Mesenchymal stem cell (in vitro differentiated cells and primary cell): ENCODE measurements at regions not wholly inside any gene's neighbourhood (a gene's known extent, or its start where the extent isn't known, plus 50 kb on each side); places are given as distances from the start of the nearest gene placed in this dataset.

Source experiments
- DNase-seq: peaks from one replicate; pipeline ENCODE4 v3.0.0-alpha.2; 2013
- H2AFZ ChIP-seq: one replicate; pipeline ENCODE4 v1.6.1; 2013; ENCODE audit warnings: low read depth, mild to moderate bottlenecking, control low read depth, inconsistent platforms, low read length, moderate library complexity
- H2AK5ac ChIP-seq: 2 replicates; pipeline ENCODE4 v1.6.1; 2013; ENCODE audit warnings: low read length, moderate library complexity, mild to moderate bottlenecking, inconsistent platforms; ENCODE audit not compliant: severe bottlenecking
- H2BK120ac ChIP-seq: one replicate; pipeline ENCODE4 v1.6.1; 2013; ENCODE audit warnings: low read depth, mild to moderate bottlenecking, inconsistent platforms, low read length, moderate library complexity
- H2BK12ac ChIP-seq, 2 experiments: one replicate each; pipeline ENCODE4 v1.6.1; 2013; ENCODE audit warnings: inconsistent platforms in 2 of 2, low read length in 2 of 2, mild to moderate bottlenecking in 2 of 2, moderate library complexity in 2 of 2, control low read depth in 1 of 2
- H2BK15ac ChIP-seq: one replicate; pipeline ENCODE4 v1.6.1; 2013; ENCODE audit warnings: mild to moderate bottlenecking, low read depth, inconsistent platforms; ENCODE audit not compliant: poor library complexity, severe bottlenecking
- H2BK5ac ChIP-seq: 2 replicates; pipeline ENCODE4 v1.6.1; 2013; ENCODE audit warnings: low read depth, mild to moderate bottlenecking, low read length, control low read depth, inconsistent platforms; ENCODE audit not compliant: poor library complexity, severe bottlenecking
- H3K14ac ChIP-seq, 2 experiments: one replicate each; pipeline ENCODE4 v1.6.1; 2013; ENCODE audit warnings: inconsistent platforms in 2 of 2, low read length in 2 of 2, control low read depth in 1 of 2, mild to moderate bottlenecking in 1 of 2, moderate library complexity in 1 of 2
- H3K18ac ChIP-seq, 2 experiments: one replicate each; pipeline ENCODE4 v1.6.1; 2013; ENCODE audit warnings: inconsistent platforms in 2 of 2, low read length in 2 of 2, control low read depth in 1 of 2, low read depth in 1 of 2, mild to moderate bottlenecking in 1 of 2
- H3K23ac ChIP-seq, 2 experiments: one replicate each; pipeline ENCODE4 v1.6.1; 2013; ENCODE audit warnings: inconsistent platforms in 2 of 2, low read length in 2 of 2, mild to moderate bottlenecking in 2 of 2, moderate library complexity in 2 of 2, control low read depth in 1 of 2
- H3K27ac ChIP-seq: 2 replicates; pipeline ENCODE4 v1.5.1; 2013; ENCODE audit warnings: mild to moderate bottlenecking, moderate library complexity, low read length, control low read depth, inconsistent platforms; ENCODE audit not compliant: poor library complexity, severe bottlenecking
- H3K27me3 ChIP-seq, 2 experiments: 2 replicates each; pipeline versions ENCODE4 v1.6.1 to v1.7.0; 2013; ENCODE audit warnings: low read length in 2 of 2, mild to moderate bottlenecking in 2 of 2, moderate library complexity in 2 of 2, control low read depth in 1 of 2, inconsistent platforms in 1 of 2; ENCODE audit not compliant: control insufficient read depth in 1 of 2, insufficient read depth in 1 of 2
- H3K36me3 ChIP-seq, 2 experiments: 2 replicates each; pipeline versions ENCODE4 v1.6.1 to v1.7.0; 2013; ENCODE audit warnings: low read length in 2 of 2, control low read depth in 1 of 2, inconsistent platforms in 1 of 2, low read depth in 1 of 2, mild to moderate bottlenecking in 1 of 2; ENCODE audit not compliant: insufficient read depth in 2 of 2, control insufficient read depth in 1 of 2
- H3K4ac ChIP-seq, 2 experiments: one replicate each; pipeline ENCODE4 v1.6.1; 2013; ENCODE audit warnings: inconsistent platforms in 2 of 2, low read length in 2 of 2, mild to moderate bottlenecking in 2 of 2, moderate library complexity in 2 of 2, control low read depth in 1 of 2, low read depth in 1 of 2
- H3K4me1 ChIP-seq: 2 replicates; pipeline ENCODE4 v1.6.1; 2013; ENCODE audit warnings: low read depth, low read length, control low read depth; ENCODE audit not compliant: control insufficient read depth, insufficient read depth
- H3K4me2 ChIP-seq: 2 replicates; pipeline ENCODE4 v1.6.1; 2013; ENCODE audit warnings: low read length, mild to moderate bottlenecking, inconsistent platforms; ENCODE audit not compliant: poor library complexity, severe bottlenecking
- H3K4me3 ChIP-seq, 2 experiments: 2 replicates each; pipeline versions ENCODE4 v1.5.1 to v1.7.0; 2013; ENCODE audit warnings: low read length in 2 of 2, mild to moderate bottlenecking in 2 of 2, control low read depth in 1 of 2, low read depth in 1 of 2; ENCODE audit not compliant: insufficient read depth in 1 of 2
- H3K79me1 ChIP-seq: replicated peaks from 2 replicates; pipeline ENCODE4 v1.6.1; 2013; ENCODE audit warnings: mild to moderate bottlenecking, control low read depth, low read length, inconsistent platforms; ENCODE audit not compliant: poor library complexity, severe bottlenecking
- H3K9ac ChIP-seq: 2 replicates; pipeline ENCODE4 v1.7.0; 2013; ENCODE audit warnings: mild to moderate bottlenecking, low read length, moderate library complexity
- H3K9me3 ChIP-seq: 2 replicates; pipeline ENCODE4 v1.7.0; 2013; ENCODE audit warnings: mild to moderate bottlenecking, low read length; ENCODE audit not compliant: control insufficient read depth
- H4K8ac ChIP-seq: one replicate; pipeline ENCODE4 v1.6.1; 2013; ENCODE audit warnings: inconsistent platforms, mild to moderate bottlenecking, low read length, moderate library complexity
- H4K91ac ChIP-seq: one replicate; pipeline ENCODE4 v1.6.1; 2013; ENCODE audit warnings: mild to moderate bottlenecking, low read length, inconsistent platforms
- whole genome bisulfite sequencing: methylation state at CpG from one replicate; pipeline ENCODE4 v1.1.7; 2013; ENCODE audit warnings: mixed read lengths; 5-methylcytosine and 5-hydroxymethylcytosine counted together

GRCh38 chr3:124217542-124217941, 225.6 kb upstream of the ROPN1 start:
- H3K4me1 ChIP-seq = no peaks in the 10 kb centered on the region
- no peak overlapping the region for H2BK5ac ChIP-seq
- H3K36me3 ChIP-seq = no peaks in the 10 kb centered on the region
- no peak overlapping the region for H2BK120ac ChIP-seq
- no peak overlapping the region for H2AK5ac ChIP-seq
- peaks cover 4% of the 10 kb centered on the region for H3K79me1 ChIP-seq
- no peak overlapping the region for H3K4ac ChIP-seq
- no peak overlapping the region for H3K14ac ChIP-seq
- H3K9me3 ChIP-seq = no peaks in the 10 kb centered on the region
- no peak overlapping the region for H3K18ac ChIP-seq
- 27% methylated on average over 3 of the region's 3 CpGs for WGBS
- H2AFZ ChIP-seq = no peak overlapping the region
- no peak overlapping the region for H3K27ac ChIP-seq
- no peak overlapping the region for H3K9ac ChIP-seq
- no peak overlapping the region for H3K4me2 ChIP-seq
- no peak overlapping the region for H2BK12ac ChIP-seq
- DNase-seq = peak; percentile 79
- H3K4me3 ChIP-seq = no peak overlapping the region
- H3K27me3 ChIP-seq = peaks cover 3 to 14% of the 10 kb centered on the region in 2 experiments
- no peak overlapping the region for H4K91ac ChIP-seq
- H2BK15ac ChIP-seq = no peak overlapping the region
- H4K8ac ChIP-seq = no peak overlapping the region
- H3K23ac ChIP-seq = no peak overlapping the region

- H3K23ac ChIP-seq = no peak overlapping the region
- no peak overlapping the region for H2AK5ac ChIP-seq
- H3K79me1 ChIP-seq = peaks cover 4% of the 10 kb centered on the region
- no peak overlapping the region for H3K9ac ChIP-seq
- no peaks in the 10 kb centered on the region for H3K9me3 ChIP-seq
- H2BK5ac ChIP-seq = no peak overlapping the region
- no peak overlapping the region for H3K4ac ChIP-seq
- no peak overlapping the region for H4K91ac ChIP-seq
- H2BK15ac ChIP-seq = no peak overlapping the region
- H3K4me1 ChIP-seq = no peaks in the 10 kb centered on the region
- H3K4me2 ChIP-seq = no peak overlapping the region
- no peak for DNase-seq
- H2BK12ac ChIP-seq = no peak overlapping the region
- H4K8ac ChIP-seq = no peak overlapping the region
- no peak overlapping the region for H2AFZ ChIP-seq
- peaks cover 3 to 4% of the 10 kb centered on the region in 2 experiments for H3K27me3 ChIP-seq
- WGBS = 48% methylated on average over 2 of the region's 2 CpGs
- no peaks in the 10 kb centered on the region for H3K36me3 ChIP-seq
- no peak overlapping the region for H3K4me3 ChIP-seq
- H3K18ac ChIP-seq = no peak overlapping the region
- no peak overlapping the region for H3K27ac ChIP-seq
- no peak overlapping the region for H2BK120ac ChIP-seq
- H3K14ac ChIP-seq = no peak overlapping the region
These were observed 229.5 kb upstream of the ROPN1 start for GRCh38 chr3:124221422-124221821.

DNA sequence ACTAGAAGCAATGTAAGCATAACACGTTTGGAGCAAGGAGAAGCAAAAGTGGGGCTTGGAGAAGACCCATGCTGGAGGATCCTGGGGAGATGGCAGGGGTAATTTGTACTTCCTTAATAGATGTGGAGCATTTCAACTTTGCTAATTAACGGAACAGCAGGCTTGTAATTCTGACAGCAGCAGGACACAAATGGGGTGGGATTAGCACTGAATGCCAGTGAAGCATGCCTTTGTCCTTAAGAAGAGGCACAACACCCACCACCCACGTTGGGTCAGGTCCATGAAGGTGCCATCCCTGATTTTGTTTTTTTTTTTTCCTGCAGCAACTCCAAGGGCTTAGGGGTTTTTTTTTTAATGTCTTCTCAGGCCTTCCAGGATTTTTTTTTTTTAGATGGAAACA, 231.9 kb upstream of the ROPN1 start:
- H2BK12ac ChIP-seq = no peak overlapping the region
- H3K4me2 ChIP-seq = no peak overlapping the region
- H3K23ac ChIP-seq = no peak overlapping the region
- no peak overlapping the region for H3K14ac ChIP-seq
- no peak overlapping the region for H3K27ac ChIP-seq
- no peak for DNase-seq
- no peak overlapping the region for H3K18ac ChIP-seq
- H3K4me1 ChIP-seq = peaks cover 2% of the 10 kb centered on the region
- no peak overlapping the region for H3K4ac ChIP-seq
- H2BK15ac ChIP-seq = no peak overlapping the region
- no peak overlapping the region for H3K4me3 ChIP-seq
- H2BK120ac ChIP-seq = no peak overlapping the region
- H3K79me1 ChIP-seq = peaks cover 12% of the 10 kb centered on the region
- no peak overlapping the region for H3K9ac ChIP-seq
- 54% methylated on average over 3 of the region's 3 CpGs for WGBS
- no peak overlapping the region for H2AK5ac ChIP-seq
- H2BK5ac ChIP-seq = no peak overlapping the region
- H3K9me3 ChIP-seq = peaks cover 6% of the 10 kb centered on the region
- H3K27me3 ChIP-seq = peaks cover 3 to 8% of the 10 kb centered on the region in 2 experiments
- H3K36me3 ChIP-seq = no peaks in the 10 kb centered on the region
- no peak overlapping the region for H4K8ac ChIP-seq
- H4K91ac ChIP-seq = no peak overlapping the region
- no peak overlapping the region for H2AFZ ChIP-seq

DNA sequence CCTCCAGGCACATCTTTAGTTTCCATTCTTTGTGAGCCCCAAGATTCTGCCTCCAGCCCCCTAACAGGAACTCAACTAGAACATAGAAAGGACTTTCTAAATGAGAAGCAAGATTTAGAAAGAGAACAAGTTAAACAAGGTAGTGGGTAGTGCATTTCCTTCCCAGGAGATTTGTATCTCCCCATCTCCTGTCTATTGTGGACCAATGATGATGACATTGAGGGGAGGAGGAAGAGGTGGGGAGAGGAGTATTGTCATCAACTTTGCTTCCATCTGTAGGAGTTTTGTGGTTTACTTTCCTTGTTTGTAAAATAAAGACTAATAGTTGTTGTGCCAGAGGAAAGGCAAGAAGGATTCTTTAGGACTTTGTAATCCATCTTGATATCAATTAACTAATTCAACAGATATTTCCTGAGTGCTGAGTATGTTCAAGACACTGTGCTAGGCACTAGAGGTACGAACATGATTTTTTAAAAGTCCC, 235.3 kb upstream of the ROPN1 start:
- H3K36me3 ChIP-seq = no peaks in the 10 kb centered on the region
- H3K14ac ChIP-seq = no peak overlapping the region
- peaks cover 8% of the 10 kb centered on the region for H3K9me3 ChIP-seq
- no peak overlapping the region for H3K27ac ChIP-seq
- no peak overlapping the region for H3K9ac ChIP-seq
- no peak overlapping the region for H2BK12ac ChIP-seq
- H4K91ac ChIP-seq = no peak overlapping the region
- peaks cover 2% of the 10 kb centered on the region for H3K4me1 ChIP-seq
- H3K23ac ChIP-seq = no peak overlapping the region
- no peak overlapping the region for H3K4ac ChIP-seq
- 74% methylated on average over 1 of the region's 1 CpG for WGBS
- no peak overlapping the region for H2AK5ac ChIP-seq
- DNase-seq = no peak
- no peak overlapping the region for H3K4me2 ChIP-seq
- no peak overlapping the region for H3K4me3 ChIP-seq
- H2BK5ac ChIP-seq = no peak overlapping the region
- H3K79me1 ChIP-seq = peaks cover 10% of the 10 kb centered on the region
- no peak overlapping the region for H2AFZ ChIP-seq
- H3K27me3 ChIP-seq = peaks cover 4 to 12% of the 10 kb centered on the region in 2 experiments
- H4K8ac ChIP-seq = no peak overlapping the region
- H2BK120ac ChIP-seq = no peak overlapping the region
- H2BK15ac ChIP-seq = no peak overlapping the region
- H3K18ac ChIP-seq = no peak overlapping the region
